HG02885 (cell line): ENCODE measurements at regions not wholly inside any gene's neighbourhood (a gene's known extent, or its start where the extent isn't known, plus 50 kb on each side); places are given as distances from the start of the nearest gene placed in this dataset.
"Not testable (repeated sequence)": the region's sequence is repeated elsewhere in the genome, so short reads cannot be mapped to it uniquely, and the experiment has no call there.

Experiments
- ATAC-seq: cut with Tn5 transposase; IDR thresholded peaks from one replicate; pipeline ENCODE4 v1.9.1; 2021; ENCODE audit warnings: mild to moderate bottlenecking; ENCODE audit not compliant: unreplicated experiment, poor library complexity

DNA sequence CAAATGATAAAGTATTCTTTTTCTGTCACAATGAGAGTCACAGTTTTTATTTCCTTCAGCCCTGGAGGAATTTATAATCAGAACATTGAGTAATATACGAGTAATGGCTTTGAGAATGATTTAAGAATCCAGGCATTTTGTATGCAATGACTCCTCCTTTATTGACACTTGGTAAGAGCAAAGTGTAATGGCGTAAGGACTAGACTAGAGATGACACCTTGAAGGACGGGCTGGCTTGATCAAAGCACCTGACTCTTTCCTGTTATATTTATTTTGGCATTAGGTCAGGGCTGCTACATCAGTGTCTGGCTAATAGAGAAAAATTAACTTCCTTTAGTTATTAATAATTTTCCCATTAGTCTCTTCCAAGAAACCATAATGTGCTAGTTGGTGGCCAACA is 482.4 kb upstream of the GCFC2 start:
- ATAC-seq: no peak

DNA sequence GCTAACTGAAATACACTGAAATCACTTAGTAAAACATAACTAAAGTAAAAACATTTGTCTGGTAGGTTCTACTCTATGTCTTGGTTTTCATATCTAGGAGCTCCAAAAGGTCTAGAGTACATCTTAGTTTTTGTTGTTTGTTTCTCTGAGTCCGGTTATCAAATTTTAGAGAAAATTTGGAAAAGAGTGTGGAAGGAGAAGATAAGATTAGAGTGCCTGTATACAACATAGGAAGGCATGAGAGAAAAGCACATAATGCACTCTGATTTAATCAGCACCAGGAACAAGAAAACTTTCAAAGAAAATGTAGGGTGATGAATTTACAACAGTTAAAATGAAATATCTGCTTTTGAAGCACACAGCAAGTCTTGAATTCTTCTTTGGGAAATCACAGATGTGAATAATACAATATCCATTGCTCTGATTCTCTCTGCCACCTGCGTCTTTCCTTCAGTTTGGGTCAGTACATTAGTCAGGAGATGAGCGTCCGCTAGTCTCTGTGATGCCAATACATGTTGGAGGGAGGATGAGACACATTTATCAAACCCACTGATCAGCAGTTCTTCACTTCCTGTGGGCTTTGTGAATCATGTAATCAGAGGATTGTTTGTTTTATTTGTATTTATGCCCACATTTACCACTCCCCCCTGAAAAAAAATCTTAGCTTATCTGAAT is 477.8 kb upstream of the GCFC2 start:
- no peak for ATAC-seq

DNA sequence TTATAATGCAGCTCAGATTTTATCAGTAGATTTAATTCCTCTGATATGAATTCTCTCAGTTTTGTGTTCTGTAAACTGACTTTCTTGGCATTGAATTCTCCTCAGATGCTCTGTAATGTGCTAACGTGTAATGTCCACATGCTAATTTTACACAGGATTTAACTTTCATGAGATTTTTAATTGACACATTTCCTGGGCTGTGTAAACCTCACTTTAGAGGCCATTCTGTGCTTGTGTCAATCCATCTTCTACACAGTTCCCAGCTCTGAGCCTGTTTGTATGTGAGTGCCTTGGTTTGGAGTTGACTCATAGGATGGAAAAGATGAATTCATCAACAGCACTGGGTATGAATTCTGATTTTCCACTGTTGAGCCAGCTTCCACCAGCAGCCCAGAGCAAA is 476.7 kb upstream of the GCFC2 start:
- ATAC-seq: no peak

DNA sequence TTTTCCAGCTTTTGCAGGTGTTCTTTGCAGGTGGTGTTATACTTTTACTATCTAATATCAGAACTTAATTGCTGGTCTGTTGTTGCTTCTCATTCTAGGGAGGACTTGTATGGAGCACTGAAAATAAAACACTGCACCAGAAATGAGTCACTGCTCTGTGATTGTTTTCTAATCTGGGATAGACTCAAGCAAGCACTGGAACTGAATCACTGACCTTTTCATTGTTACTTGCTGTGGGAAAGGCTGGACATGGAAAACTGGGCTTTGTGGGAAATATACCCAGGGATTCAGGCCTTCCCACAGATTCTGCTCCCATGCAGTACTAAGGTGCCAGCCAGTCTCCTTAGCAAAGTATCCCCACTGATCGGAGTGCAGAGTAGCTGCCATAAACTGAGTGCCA is 470.0 kb upstream of the GCFC2 start:
- no peak for ATAC-seq

DNA sequence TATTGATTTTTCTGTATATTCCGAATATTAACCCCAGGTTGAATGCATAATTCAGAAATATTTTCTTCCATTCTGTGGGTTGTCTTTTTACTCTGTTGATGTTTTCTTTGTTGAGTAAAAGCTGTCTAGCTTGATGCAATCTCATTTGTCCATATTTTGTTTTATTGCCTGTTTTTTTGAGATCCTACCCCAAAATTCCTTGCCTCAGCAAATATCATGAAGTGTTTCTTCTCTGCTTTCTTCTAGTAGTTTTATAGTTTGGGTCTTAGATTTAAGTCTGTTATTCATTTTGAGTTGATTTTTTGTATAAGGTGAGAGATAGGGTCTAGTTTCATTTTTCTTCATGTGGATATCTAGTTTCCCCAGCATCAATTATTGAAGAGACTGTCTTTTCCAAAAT is 467.9 kb upstream of the GCFC2 start:
- ATAC-seq: no peak

DNA sequence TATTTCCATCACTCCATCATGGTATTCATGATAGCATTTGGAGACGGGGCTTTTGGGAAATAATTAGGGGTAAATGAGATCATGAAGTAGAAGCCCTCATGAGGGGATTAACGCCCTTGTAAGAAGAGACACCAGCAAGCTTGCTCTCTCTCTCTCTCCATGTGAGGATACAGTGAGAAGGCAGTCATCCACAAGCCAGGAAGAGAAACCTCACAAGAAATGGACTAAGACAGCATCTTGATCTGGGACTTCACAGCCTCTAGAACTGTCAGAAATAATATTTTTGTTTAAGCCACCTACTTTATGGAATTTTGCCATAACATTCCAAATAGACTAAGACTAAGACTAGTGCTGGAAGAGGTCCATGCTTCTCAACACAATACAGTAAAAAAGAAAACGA is 464.6 kb upstream of the GCFC2 start:
- ATAC-seq: no peak

DNA sequence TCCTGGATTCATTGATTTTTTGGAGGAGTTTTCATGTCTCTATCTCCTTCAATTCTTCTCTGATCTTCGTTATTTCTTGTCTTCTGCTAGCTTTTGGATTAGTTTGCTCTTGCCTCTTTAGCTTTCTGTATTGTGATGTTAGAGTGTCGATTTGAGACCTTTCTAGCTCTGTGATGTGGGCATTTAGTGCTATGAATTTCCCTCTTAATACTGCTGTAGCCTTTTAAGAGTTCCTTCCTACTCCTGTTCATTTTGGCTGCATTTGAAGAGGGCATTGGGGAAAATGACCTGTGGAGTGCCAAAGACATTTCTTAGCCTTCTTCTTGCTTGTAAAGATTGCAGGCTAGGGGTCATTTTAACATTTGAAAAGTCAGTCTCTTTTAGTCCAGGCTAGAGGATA is 463.8 kb upstream of the GCFC2 start:
- ATAC-seq: no peak

DNA sequence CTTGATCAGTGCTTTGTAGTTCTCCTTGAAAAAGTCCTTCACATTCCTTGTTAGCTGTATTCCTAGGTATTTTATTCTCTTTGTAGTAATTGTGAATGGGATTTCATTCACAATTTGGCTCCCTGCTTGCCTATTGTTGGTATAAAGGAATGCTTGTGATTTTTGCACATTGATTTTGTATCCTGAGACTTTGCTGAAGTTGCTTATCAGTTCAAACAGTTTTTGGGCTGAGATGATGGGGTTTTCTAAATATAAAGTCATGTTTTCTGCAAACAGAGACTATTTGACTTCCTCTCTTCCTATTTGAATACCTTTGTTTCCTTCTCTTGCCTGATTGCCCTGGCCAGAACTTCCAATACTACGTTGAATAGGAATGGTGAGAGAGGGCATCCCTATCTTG is 462.5 kb upstream of the GCFC2 start:
- not testable (repeated sequence) for ATAC-seq

DNA sequence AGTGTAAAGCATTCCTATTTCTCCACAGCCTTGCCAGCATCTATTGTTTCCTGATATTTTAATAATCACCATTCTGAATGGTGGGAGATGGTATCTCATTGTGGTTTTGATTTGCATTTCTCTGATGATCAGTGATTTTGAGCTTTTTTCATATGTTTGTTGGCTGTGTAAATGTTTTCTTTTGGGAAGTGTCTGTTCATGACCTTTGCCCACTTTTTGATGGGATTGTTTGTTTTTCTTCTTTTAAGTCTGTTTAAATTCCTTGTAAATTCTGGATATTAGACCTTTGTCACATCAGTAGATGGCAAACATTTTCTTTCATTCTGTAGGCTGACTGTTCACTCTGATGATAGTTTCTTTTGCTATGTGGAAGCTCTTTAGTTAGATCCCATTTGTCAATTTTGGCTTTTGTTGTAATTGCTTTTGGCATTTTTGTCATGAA is 461.5 kb upstream of the GCFC2 start:
- not testable (repeated sequence) for ATAC-seq

DNA sequence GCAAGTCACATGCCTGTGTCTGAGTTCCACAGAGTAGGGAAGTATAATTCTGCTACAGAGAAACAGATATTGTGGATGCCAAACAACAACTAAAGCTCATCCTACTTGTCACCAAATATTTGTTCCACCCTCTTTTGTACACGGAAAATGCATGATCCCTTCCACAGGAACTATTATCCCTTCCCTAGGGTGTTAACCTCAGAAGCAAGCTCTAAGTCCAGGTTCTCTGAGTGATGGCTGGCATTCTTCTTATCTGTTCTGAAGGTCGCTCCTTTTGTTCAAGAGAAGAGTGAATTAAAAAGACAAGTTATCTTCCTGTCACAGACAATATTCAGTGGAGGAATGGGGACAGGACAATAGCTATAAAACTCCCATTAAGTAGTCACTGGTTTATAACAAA is 460.1 kb upstream of the GCFC2 start:
- no peak for ATAC-seq

DNA sequence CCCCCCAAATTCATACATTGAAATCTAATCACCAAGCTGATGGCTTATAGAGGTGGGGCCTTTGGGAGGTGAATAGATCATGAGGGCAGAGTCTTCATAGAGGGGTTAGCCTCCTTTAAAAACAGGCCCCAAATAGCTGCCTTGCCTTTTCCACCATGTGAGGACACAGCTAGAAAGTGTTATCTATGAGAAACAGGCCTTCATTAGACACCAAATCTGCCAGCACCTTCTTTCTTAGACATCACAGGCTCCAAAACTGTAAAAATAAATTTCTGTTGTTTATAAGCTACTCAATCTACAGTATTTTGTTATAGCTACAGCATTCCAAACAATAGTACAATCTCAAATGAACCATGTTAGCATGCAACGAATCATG is 459.3 kb upstream of the GCFC2 start:
- no peak for ATAC-seq

DNA sequence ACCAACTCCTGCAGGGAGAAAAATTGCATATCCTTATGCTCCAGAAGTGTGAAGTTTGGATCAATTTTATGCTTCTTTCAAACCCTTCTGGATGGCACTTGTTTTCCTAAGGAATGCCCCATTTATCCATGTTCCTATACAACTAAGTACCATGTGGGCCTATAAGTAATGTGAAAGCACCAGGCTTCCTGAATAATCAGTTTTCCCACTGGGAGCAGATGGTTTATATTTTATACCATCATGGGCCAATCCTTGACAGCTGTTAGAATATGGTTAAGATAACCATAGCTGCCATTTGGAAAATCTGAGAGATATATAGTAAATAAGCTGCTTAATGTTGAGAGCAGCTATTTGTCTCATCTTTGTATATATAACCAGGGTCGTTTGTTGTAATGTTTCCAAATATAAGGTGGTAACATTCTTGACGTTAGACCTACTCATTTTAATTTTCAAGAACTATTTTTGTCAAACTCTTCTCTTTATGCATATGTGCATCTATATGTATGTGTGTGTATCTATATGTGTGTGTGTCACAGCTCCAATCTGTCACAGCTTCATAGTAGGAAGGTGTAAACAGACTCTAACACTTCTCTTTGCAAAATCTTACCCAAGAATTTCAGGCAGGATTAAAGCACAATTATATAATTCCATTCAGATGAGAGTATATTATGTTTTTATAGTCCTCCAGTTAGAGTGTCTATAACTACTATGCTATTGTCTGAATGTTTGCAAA is 458.7 kb upstream of the GCFC2 start:
- no peak for ATAC-seq

DNA sequence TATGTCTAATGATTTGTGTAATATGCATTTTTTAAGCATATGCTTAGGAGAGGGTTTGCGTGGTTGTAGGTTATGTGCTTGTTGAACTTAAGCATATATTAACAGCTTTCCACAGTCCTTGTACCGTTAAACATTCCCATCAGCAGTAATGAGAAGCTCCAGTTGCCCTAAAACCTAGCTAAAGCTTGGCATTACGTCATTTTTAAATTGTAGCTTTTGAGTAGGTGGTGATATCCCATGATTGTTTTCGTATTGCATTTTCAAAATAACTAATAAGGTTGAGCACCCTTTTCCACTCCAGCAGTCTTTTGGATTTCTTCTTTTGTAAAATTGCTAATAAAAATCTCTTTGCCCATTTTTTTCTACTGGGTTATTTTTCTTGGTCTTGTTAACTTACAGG is 453.1 kb upstream of the GCFC2 start:
- no peak for ATAC-seq

DNA sequence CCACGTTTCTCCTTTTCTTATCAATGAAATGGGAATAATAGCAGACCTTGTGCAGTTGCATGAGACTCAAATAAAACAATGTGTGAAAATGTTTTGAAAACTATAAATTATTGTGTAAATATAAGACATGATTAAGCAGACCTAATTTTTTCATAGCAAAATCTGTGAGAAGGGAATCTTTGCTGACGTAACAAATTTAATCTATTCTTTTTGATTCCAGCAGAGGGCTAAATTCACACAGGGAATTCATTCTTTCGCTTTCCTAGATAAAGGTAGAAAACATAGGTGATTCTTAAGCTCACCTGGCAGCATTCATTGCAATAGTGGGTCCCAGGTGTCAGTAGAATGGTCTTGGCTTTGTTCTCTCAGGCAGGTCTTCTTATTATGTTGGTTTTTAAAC is 450.0 kb upstream of the GCFC2 start:
- ATAC-seq: no peak

DNA sequence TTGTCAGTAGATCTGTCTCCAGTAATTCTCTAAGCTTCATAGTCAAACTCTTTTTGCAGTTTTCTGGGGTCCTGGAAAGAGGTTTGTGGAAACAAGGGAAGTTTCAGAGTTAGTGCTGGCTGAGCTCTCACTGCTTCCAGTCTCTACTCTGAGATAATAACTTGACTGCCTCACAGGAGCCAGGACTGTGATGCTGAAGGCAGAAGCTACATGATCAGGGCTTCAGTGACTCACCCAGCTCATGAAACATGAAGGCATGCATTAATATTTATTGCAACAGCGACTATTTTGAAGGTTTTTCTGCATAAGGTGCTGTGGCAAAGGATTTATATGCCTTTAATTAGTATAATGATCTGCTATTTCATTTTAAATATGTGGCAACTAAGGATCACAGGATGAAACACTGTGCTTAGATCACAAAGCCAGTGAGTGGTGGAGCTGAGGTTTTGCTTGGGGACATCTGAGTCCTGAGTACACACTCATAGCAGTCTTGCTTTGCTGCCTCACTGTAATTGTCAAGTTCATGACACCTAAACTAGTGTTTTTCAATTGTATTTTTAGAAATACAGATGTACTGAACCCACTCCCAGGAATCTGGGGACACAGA is 448.4 kb upstream of the GCFC2 start:
- ATAC-seq: no peak

DNA sequence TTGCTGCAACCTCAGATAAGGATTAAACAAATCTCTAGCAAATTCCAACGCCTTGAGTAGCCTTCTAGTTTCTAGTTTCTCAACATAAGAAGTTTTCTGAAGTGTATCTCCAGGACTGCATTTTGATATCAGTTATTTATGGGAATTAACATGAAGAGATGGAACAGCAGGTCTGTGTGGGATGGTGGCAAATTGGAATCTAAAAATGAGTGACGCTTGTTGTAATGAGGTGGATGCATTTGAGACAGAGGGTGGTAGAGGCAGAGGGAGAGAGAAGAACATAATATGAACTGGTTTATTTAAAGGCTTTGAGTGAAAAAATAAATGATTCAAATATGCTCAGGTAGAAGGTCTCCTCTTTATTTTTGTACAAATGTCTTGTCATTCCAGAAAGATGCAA is 446.8 kb upstream of the GCFC2 start:
- no peak for ATAC-seq

DNA sequence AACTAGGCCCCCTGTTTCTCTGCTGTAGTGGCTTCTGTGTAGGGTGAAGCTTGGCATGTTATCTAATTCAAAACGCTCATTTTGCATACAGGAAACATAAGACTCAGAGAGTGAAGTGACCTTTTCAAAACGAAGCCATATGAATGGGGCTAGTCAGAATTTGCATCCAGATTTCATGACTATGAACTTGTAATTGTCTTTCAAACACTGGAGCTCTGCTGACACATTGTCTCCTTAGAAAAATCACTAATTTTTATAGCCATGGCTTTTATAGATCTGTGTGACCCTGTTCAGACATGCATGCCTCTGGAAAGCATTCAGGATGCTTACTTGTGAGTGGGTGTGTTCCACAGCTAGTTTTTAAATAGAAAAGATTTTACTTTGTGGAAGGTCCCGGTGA is 444.3 kb upstream of the GCFC2 start:
- no peak for ATAC-seq

DNA sequence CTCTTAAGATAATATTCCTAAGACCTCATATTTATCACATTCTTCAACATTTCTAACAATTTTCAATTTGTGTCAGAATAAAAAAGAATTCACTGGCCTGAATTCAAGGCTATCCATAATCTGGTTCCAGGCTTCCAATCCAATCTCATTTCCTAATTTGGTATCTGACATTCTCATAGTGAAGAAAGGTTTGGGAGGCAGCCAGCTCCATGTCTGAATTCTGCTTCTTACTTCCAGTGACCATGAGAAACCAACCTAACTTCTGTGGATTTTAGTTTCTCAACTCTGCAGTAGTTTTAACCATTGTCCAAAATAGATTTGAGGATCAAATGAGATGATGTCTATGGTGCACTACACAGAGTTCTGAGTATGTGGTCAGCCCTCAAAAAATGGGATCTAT is 439.1 kb upstream of the GCFC2 start:
- ATAC-seq: no peak

DNA sequence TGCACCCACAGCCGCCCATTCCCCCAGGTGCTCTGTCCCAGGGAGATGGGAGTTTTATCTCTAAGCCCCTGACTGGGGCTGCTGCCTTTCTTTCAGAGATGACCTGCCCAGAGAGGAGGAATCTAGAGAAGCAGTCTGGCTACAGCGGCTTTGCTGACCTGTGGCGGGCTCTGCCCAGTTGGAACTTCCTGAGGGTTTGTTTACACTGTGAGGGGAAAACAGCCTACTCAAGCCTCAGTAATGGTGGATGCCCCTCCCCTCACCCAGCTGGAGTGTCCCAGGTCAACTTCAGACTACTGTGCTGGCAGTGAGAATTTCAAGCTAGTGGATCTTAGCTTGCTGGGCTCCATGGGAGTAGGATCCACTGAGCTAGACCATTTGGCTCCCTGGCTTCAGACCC is 428.6 kb upstream of the GCFC2 start:
- not testable (repeated sequence) for ATAC-seq

DNA sequence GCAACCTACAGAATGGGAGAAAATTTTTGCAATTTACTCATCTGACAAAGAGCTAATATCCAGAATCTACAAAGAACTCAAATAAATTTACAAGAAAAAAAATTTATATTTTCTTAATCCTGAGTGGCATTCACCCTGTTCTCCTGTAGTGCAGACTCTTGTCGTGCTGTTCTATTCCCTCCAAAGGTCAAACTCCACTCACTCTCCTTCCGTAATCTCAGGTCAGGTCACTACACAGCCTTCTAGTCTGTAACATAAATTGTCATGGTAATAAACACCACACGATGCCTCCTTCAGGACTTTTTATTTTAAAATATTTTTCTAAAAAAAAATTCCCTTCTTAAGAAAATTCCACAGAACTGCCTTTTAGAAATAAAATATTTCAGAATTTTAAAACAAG is 417.9 kb upstream of the GCFC2 start:
- ATAC-seq: no peak

DNA sequence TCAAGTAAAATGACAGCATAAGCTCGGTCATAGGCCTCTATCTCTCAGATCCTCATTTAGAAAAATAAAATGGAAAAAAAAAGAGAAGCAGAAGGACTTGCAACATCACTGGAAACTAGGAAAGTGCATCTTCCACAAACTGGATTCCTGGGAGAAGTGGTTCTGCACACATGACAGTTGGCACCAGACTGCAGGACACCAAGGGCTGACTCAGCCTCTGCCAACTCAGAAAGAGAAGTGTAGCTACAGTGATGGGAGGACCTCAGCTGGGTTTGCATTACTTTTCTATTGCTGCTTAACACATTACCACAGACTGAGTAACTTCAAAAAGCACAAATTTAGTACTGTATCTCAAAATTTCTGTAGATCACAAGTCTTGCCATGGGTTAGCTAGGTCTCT is 409.5 kb upstream of the GCFC2 start:
- ATAC-seq: no peak

DNA sequence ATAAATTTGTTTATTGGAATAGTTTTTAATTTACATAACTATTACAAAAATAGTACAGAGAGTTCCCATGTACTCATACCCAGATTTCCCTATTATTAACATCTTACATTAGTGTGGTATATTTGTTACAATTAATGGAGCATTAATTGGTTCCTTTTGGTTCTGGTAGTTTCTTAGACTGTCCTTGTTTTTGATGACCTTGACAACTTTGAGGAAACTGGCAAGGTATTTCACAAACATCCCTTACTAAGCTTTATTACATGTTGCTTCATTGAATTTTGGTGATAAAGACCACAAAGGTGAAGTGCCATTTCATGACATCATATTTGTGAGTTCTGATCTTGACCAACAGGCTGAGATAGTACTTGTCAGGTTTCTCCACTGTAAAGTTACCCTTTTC is 379.0 kb upstream of the GCFC2 start:
- no peak for ATAC-seq
